Upper lobe of right lung (tissue), 1 donor: ENCODE measurements at regions not wholly inside any gene's neighbourhood (a gene's known extent, or its start where the extent isn't known, plus 50 kb on each side); places are given as distances from the start of the nearest gene placed in this dataset.
A peak's percentile ranks its signal among the peaks of the same experiment; 100 is the strongest.
"Not testable (repeated sequence)": the region's sequence is repeated elsewhere in the genome, so short reads cannot be mapped to it uniquely, and the experiment has no call there.

ENCODE experiments used
- ATAC-seq: fragments of 200-7000 bp; cut with Tn5 transposase; one replicate; pipeline ENCODE4 v1.9.1; 2020; ENCODE audit warnings: mild to moderate bottlenecking, moderate library complexity
- DNase-seq: peaks from one replicate; pipeline ENCODE4 v3.0.0-alpha.2; 2020
- H3K27ac ChIP-seq: fragments of 200-600 bp; one replicate; pipeline ENCODE4 v1.8.0; 2022
- H3K27me3 ChIP-seq: fragments of 200-600 bp; one replicate; pipeline ENCODE4 v1.8.0; 2022; ENCODE audit warnings: mild to moderate bottlenecking
- H3K36me3 ChIP-seq: fragments of 200-600 bp; one replicate; pipeline ENCODE4 v1.8.0; 2022
- H3K4me1 ChIP-seq: fragments of 200-600 bp; one replicate; pipeline ENCODE4 v1.8.0; 2022
- H3K4me3 ChIP-seq: fragments of 200-600 bp; one replicate; pipeline ENCODE4 v1.8.0; 2022; ENCODE audit warnings: mild to moderate bottlenecking
- H3K9me3 ChIP-seq: fragments of 200-600 bp; one replicate; pipeline ENCODE4 v1.8.0; 2022
- CTCF ChIP-seq: fragments of 200-600 bp; IDR thresholded peaks from one replicate; pipeline ENCODE4 v1.8.0; 2022; ENCODE audit warnings: antibody characterized with exemption
- intact Hi-C: fragments of 100-400 bp; cut with DNase I; formaldehyde crosslinking; loops from one replicate; pipeline ENCODE4 v1.11.0; 2022
- donor health status: DM: no; HTN: yes; CAD: no; lungs with severe emphysema.

- intact Hi-C loops = no loop called here
- no peak overlapping the region for H3K27ac ChIP-seq
- no peaks in the 10 kb centered on the region for H3K36me3 ChIP-seq
Observed at GRCh38 chr6:25157183-25157582, 122.0 kb upstream of the CARMIL1 start.

GRCh38 chr6:25157842-25158241 lies 121.3 kb upstream of the CARMIL1 start:
- no peaks in the 10 kb centered on the region for H3K36me3 ChIP-seq
- ATAC-seq (no peak), DNase-seq (no peak)
- intact Hi-C loops = no loop called here
- H3K27me3 ChIP-seq = no peaks in the 10 kb centered on the region
- no peak overlapping the region for H3K4me3 ChIP-seq
- H3K9me3 ChIP-seq = peaks cover 3% of the 10 kb centered on the region
- no peak for TF ChIP-seq CTCF
- no peaks in the 10 kb centered on the region for H3K4me1 ChIP-seq
- H3K27ac ChIP-seq = no peak overlapping the region

More at GRCh38 chr6:25157183-25157582, 122.0 kb upstream of the CARMIL1 start:
- Histone ChIP-seq H3K9me3 (peaks cover 3% of the 10 kb centered on the region), H3K27me3 (no peaks in the 10 kb centered on the region), H3K4me1 (no peaks in the 10 kb centered on the region), H3K4me3 (no peak overlapping the region)
- ATAC-seq (peak; percentile 70), DNase-seq (no peak)
- no peak for TF ChIP-seq CTCF

GRCh38 chr6:25160134-25160533 lies 119.0 kb upstream of the CARMIL1 start:
- H3K9me3 ChIP-seq, H3K27ac ChIP-seq, H3K4me3 ChIP-seq, H3K27me3 ChIP-seq, DNase-seq, H3K36me3 ChIP-seq, H3K4me1 ChIP-seq, intact Hi-C loops, ATAC-seq: not testable (repeated sequence)

- peak; percentile 45 for ATAC-seq
- H3K4me3 ChIP-seq = peak overlapping the region; percentile 46
- H3K36me3 ChIP-seq = no peaks in the 10 kb centered on the region
- intact Hi-C loops = no loop called here
- TF ChIP-seq CTCF = no peak
- no peak overlapping the region for H3K27ac ChIP-seq
- no peaks in the 10 kb centered on the region for H3K27me3 ChIP-seq
- DNase-seq = no peak
- H3K4me1 ChIP-seq = peaks cover 16% of the 10 kb centered on the region
- no peaks in the 10 kb centered on the region for H3K9me3 ChIP-seq
Observed at GRCh38 chr6:25165177-25165576, 114.0 kb upstream of the CARMIL1 start.

- Histone ChIP-seq H3K36me3 (no peaks in the 10 kb centered on the region), H3K4me1 (peaks cover 16% of the 10 kb centered on the region), H3K4me3 (peak overlapping the region; percentile 46), H3K27me3 (no peaks in the 10 kb centered on the region), H3K9me3 (no peaks in the 10 kb centered on the region), H3K27ac (peak overlapping the region; percentile 58)
- TF ChIP-seq CTCF = no peak
- DNase-seq (no peak), ATAC-seq (peak; percentile 33)
- intact Hi-C loops = no loop called here
Observed at GRCh38 chr6:25165800-25166199, 113.4 kb upstream of the CARMIL1 start.

GRCh38 chr6:25166955-25167748 lies 112.0 kb upstream of the CARMIL1 start:
- Histone ChIP-seq H3K9me3 (no peaks in the 10 kb centered on the region), H3K4me1 (peaks cover 16% of the 10 kb centered on the region), H3K27me3 (no peaks in the 10 kb centered on the region), H3K36me3 (no peaks in the 10 kb centered on the region), H3K4me3 (no peak overlapping the region), H3K27ac (peak overlapping the region; percentile 70)
- ATAC-seq = peak; percentile 43
- DNase-seq = no peak
- TF ChIP-seq CTCF = no peak
- intact Hi-C loops = no loop called here
